ENCODE measurements at regions not wholly inside any gene's neighbourhood (a gene's known extent, or its start where the extent isn't known, plus 50 kb on each side); places are given as distances from the start of the nearest gene placed in this dataset.

DNA sequence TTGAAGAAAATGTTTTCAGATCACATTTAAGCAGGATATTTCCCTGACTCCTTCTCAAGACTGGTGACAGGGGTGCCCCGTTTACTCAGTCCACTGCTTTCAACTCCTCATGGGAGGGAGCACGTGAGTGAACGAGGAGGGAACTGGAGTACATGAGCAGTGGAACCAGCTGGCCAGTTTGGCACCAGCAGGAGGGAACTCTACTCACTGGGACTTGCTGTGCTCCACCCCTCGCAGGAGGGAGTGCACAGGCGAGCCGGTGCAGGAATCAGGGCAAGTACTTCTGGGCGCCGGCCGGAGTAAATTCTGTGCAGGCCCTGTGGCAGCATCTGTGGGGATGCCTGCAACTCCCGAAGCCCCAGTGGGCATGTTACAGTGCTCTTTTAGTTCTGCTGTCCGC, 1941.1 kb upstream of the C9orf72 start:
- H3K27ac ChIP-seq (ENCODE audit: low read depth, low read length) = no peak overlapping the region
- no peaks in the 10 kb centered on the region for H3K36me3 ChIP-seq (ENCODE audit: control insufficient read depth in 3 of 3, insufficient read depth in 3 of 3, low read length in 3 of 3)
- no peaks in the 10 kb centered on the region for H3K9me3 ChIP-seq (ENCODE audit: control insufficient read depth in 3 of 3, low read length in 3 of 3)
- H3K4me3 ChIP-seq (ENCODE audit: low read length in 3 of 3) = no peak overlapping the region
- H3K27me3 ChIP-seq (ENCODE audit: control insufficient read depth in 3 of 3, insufficient read depth in 3 of 3, low read length in 3 of 3) = no peaks in the 10 kb centered on the region
- no peaks in the 10 kb centered on the region for H3K4me1 ChIP-seq (ENCODE audit: control insufficient read depth in 3 of 3, insufficient read depth in 3 of 3, low read length in 3 of 3)
- no peak overlapping the region for H3K9ac ChIP-seq (ENCODE audit: low read depth in 1 of 3, low read length in 3 of 3)

DNA sequence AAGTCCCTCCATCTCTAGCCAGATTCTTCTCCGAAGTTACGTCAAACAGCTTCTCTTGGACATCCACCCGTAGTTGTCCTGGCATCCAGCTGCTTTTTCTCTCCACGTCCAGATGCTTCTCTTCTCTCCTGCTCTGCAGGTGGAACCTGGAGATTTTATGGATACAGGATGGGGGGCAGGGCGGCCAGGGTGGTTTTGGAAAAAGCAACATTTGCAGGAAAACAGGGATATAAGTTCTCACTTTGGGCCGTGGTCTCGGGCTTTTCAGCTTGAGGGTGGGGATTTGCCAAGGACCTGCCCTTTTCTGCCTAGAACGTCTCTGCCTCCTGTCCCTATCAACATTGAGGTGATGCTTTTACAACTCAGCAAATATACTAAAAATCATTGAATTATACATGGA, 1941.6 kb upstream of the C9orf72 start:
- Histone ChIP-seq H3K27me3 (ENCODE audit: control insufficient read depth in 3 of 3, insufficient read depth in 3 of 3, low read length in 3 of 3) (no peaks in the 10 kb centered on the region), H3K27ac (ENCODE audit: low read depth, low read length) (no peak overlapping the region), H3K9me3 (ENCODE audit: control insufficient read depth in 3 of 3, low read length in 3 of 3) (no peaks in the 10 kb centered on the region), H3K36me3 (ENCODE audit: control insufficient read depth in 3 of 3, insufficient read depth in 3 of 3, low read length in 3 of 3) (no peaks in the 10 kb centered on the region), H3K4me3 (ENCODE audit: low read length in 3 of 3) (no peak overlapping the region), H3K9ac (ENCODE audit: low read depth in 1 of 3, low read length in 3 of 3) (no peak overlapping the region), H3K4me1 (ENCODE audit: control insufficient read depth in 3 of 3, insufficient read depth in 3 of 3, low read length in 3 of 3) (no peaks in the 10 kb centered on the region)

DNA sequence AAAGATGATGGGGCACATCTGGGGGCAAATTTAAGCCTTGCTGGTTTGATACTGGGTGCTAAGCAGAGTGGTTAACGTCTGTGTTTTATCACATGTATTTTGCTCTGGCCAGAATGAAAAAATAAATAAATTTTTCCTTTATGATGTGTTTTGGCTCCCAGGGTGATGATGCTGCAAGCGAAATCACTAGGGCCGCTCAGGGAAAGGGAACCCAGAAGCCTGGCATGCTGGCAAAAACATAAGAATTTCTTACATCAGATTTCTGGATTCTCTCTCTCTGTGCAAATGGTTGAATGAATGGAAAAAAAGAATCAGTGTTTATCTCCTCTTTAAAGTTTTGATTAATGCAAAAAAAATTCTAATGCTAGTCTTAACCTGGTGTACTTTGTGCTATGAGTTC, 1975.2 kb upstream of the C9orf72 start:
- no peaks in the 10 kb centered on the region for H3K4me1 ChIP-seq (ENCODE audit: control insufficient read depth in 3 of 3, insufficient read depth in 3 of 3, low read length in 3 of 3)
- no peak overlapping the region for H3K9ac ChIP-seq (ENCODE audit: low read depth in 1 of 3, low read length in 3 of 3)
- no peaks in the 10 kb centered on the region for H3K9me3 ChIP-seq (ENCODE audit: control insufficient read depth in 3 of 3, low read length in 3 of 3)
- H3K4me3 ChIP-seq (ENCODE audit: low read length in 3 of 3) = no peak overlapping the region
- no peaks in the 10 kb centered on the region for H3K36me3 ChIP-seq (ENCODE audit: control insufficient read depth in 3 of 3, insufficient read depth in 3 of 3, low read length in 3 of 3)
- no peak overlapping the region for H3K27ac ChIP-seq (ENCODE audit: low read depth, low read length)
- no peaks in the 10 kb centered on the region for H3K27me3 ChIP-seq (ENCODE audit: control insufficient read depth in 3 of 3, insufficient read depth in 3 of 3, low read length in 3 of 3)

DNA sequence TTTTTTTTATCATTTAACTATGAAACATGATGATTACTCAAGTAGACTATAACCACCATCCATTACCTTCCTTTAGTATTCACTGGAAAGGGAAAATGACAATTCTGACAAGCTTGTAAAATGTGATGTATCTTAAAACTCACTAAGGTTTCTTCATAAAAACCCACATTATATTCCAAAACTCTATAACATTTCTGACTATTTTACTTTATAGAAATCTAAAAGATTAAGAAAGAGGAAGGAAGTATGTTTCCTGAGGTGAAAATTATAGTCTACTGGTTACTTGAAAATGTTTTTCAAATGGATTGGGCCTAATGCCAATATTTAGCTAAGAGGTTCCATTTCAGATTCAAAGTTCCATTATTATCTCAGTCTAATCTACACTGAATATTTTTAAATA, 1982.2 kb upstream of the C9orf72 start:
- no peak overlapping the region for H3K4me3 ChIP-seq (ENCODE audit: low read length in 3 of 3)
- no peaks in the 10 kb centered on the region for H3K36me3 ChIP-seq (ENCODE audit: control insufficient read depth in 3 of 3, insufficient read depth in 3 of 3, low read length in 3 of 3)
- H3K27me3 ChIP-seq (ENCODE audit: control insufficient read depth in 3 of 3, insufficient read depth in 3 of 3, low read length in 3 of 3) = no peaks in the 10 kb centered on the region
- H3K4me1 ChIP-seq (ENCODE audit: control insufficient read depth in 3 of 3, insufficient read depth in 3 of 3, low read length in 3 of 3) = no peaks in the 10 kb centered on the region
- no peak overlapping the region for H3K27ac ChIP-seq (ENCODE audit: low read depth, low read length)
- no peak overlapping the region for H3K9ac ChIP-seq (ENCODE audit: low read depth in 1 of 3, low read length in 3 of 3)
- H3K9me3 ChIP-seq (ENCODE audit: control insufficient read depth in 3 of 3, low read length in 3 of 3) = no peaks in the 10 kb centered on the region

DNA sequence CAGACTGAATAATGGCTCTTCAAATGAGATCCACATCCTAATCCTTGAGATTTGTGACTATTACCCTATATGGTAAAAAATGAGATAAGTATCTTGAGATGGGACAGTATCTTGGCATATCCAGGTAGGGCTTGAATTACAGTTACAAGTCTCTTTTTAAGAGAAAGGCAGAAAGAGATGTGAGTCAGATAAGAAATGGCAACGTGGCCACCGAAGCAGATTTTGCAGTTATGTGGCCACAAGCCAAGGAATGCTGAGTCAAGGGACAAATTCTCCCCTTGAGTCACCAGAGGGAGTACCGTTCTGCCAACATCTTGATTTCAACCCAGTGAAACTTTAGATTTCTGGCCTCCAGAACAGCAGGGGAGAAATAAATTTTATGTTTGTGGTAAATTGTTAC, 1983.0 kb upstream of the C9orf72 start:
- H3K9me3 ChIP-seq (ENCODE audit: control insufficient read depth in 3 of 3, low read length in 3 of 3) = no peaks in the 10 kb centered on the region
- H3K4me1 ChIP-seq (ENCODE audit: control insufficient read depth in 3 of 3, insufficient read depth in 3 of 3, low read length in 3 of 3) = no peaks in the 10 kb centered on the region
- H3K4me3 ChIP-seq (ENCODE audit: low read length in 3 of 3) = no peak overlapping the region
- H3K27ac ChIP-seq (ENCODE audit: low read depth, low read length) = no peak overlapping the region
- no peak overlapping the region for H3K9ac ChIP-seq (ENCODE audit: low read depth in 1 of 3, low read length in 3 of 3)
- no peaks in the 10 kb centered on the region for H3K27me3 ChIP-seq (ENCODE audit: control insufficient read depth in 3 of 3, insufficient read depth in 3 of 3, low read length in 3 of 3)
- no peaks in the 10 kb centered on the region for H3K36me3 ChIP-seq (ENCODE audit: control insufficient read depth in 3 of 3, insufficient read depth in 3 of 3, low read length in 3 of 3)

DNA sequence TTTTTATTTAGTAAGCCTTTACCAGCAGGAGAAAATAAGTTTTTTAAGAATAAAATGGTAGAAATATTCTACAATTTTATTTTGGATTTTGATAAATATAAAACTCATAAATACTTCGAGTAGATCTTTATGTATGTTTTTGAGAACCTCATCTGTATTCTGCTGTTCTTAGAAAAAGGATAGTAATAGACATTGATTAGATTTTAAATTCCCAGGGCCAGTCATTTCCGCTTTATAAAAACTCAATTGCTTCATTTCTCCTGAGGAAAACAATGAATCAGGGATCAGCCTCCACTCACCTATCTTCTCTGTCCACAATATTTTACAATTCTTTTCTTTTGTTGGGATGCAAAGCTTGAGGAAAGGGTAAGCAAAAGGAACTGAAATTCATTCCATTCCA, 1983.5 kb upstream of the C9orf72 start:
- Histone ChIP-seq H3K27me3 (ENCODE audit: control insufficient read depth in 3 of 3, insufficient read depth in 3 of 3, low read length in 3 of 3) (no peaks in the 10 kb centered on the region), H3K4me1 (ENCODE audit: control insufficient read depth in 3 of 3, insufficient read depth in 3 of 3, low read length in 3 of 3) (no peaks in the 10 kb centered on the region), H3K4me3 (ENCODE audit: low read length in 3 of 3) (no peak overlapping the region), H3K36me3 (ENCODE audit: control insufficient read depth in 3 of 3, insufficient read depth in 3 of 3, low read length in 3 of 3) (no peaks in the 10 kb centered on the region), H3K27ac (ENCODE audit: low read depth, low read length) (no peak overlapping the region), H3K9me3 (ENCODE audit: control insufficient read depth in 3 of 3, low read length in 3 of 3) (no peaks in the 10 kb centered on the region), H3K9ac (ENCODE audit: low read depth in 1 of 3, low read length in 3 of 3) (no peak overlapping the region)

DNA sequence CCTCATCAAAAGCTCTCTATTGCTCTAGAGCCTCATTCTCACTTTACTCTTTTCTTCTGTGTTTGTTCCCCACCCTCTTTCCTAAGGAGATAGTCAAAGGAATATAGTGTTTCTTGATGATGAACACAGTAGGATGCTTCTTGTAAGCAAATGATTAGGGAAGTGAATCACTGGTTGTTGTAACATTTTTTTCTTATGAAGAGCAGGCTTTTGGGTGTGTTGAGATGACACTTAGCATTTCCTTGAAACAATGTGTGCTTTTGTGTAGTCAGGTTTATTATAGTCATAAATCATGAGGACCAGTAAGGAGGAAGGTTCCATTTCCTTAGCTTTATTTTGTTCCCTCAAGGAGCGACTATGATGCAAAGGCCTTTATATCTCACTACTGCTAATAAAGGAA, 1991.3 kb upstream of the C9orf72 start:
- H3K27ac ChIP-seq (ENCODE audit: low read depth, low read length) = no peak overlapping the region
- no peaks in the 10 kb centered on the region for H3K4me1 ChIP-seq (ENCODE audit: control insufficient read depth in 3 of 3, insufficient read depth in 3 of 3, low read length in 3 of 3)
- no peak overlapping the region for H3K9ac ChIP-seq (ENCODE audit: low read depth in 1 of 3, low read length in 3 of 3)
- no peaks in the 10 kb centered on the region for H3K9me3 ChIP-seq (ENCODE audit: control insufficient read depth in 3 of 3, low read length in 3 of 3)
- no peaks in the 10 kb centered on the region for H3K27me3 ChIP-seq (ENCODE audit: control insufficient read depth in 3 of 3, insufficient read depth in 3 of 3, low read length in 3 of 3)
- no peak overlapping the region for H3K4me3 ChIP-seq (ENCODE audit: low read length in 3 of 3)
- H3K36me3 ChIP-seq (ENCODE audit: control insufficient read depth in 3 of 3, insufficient read depth in 3 of 3, low read length in 3 of 3) = no peaks in the 10 kb centered on the region

DNA sequence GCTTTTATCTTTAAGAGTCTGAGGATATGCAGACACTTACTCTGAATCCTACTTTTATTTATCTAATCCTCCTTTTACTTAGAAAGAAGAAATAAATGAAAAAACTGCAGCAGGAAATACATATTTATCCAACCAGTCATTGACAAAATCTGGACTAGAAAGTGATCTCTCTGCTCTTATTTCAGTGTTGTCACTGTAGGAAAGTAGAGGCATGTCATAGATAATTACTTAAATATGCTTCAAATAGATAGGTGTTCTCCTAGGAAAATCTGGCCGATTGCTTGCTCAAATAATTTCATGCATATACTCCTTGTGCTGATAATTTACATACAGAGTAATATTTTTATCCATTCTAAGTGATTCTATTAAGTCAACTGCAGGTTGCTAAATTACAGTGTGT, 2001.9 kb upstream of the C9orf72 start:
- Histone ChIP-seq H3K4me3 (ENCODE audit: low read length in 3 of 3) (no peak overlapping the region), H3K27ac (ENCODE audit: low read depth, low read length) (no peak overlapping the region), H3K36me3 (ENCODE audit: control insufficient read depth in 3 of 3, insufficient read depth in 3 of 3, low read length in 3 of 3) (no peaks in the 10 kb centered on the region), H3K4me1 (ENCODE audit: control insufficient read depth in 3 of 3, insufficient read depth in 3 of 3, low read length in 3 of 3) (no peaks in the 10 kb centered on the region), H3K27me3 (ENCODE audit: control insufficient read depth in 3 of 3, insufficient read depth in 3 of 3, low read length in 3 of 3) (no peaks in the 10 kb centered on the region), H3K9ac (ENCODE audit: low read depth in 1 of 3, low read length in 3 of 3) (no peak overlapping the region), H3K9me3 (ENCODE audit: control insufficient read depth in 3 of 3, low read length in 3 of 3) (no peaks in the 10 kb centered on the region)

DNA sequence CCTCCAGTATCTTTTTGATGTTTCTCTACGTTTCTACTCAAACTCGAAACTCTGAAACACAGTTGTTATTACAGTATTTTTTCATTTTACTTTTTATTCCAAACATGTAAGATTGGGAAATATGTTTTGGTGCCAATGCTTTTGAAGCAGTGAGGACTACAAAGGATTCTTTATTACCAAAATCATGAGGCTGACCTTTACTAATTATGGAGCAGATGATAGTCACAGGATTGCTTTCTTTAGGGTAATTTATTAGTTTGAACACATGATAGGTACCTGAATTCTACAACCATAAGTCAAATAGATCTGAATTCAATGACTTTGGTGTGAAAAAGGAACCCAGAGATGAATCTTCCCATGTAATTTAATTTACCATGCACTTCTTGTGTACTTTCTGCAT, 2015.1 kb upstream of the C9orf72 start:
- H3K9ac ChIP-seq (ENCODE audit: low read depth in 1 of 3, low read length in 3 of 3) = no peak overlapping the region
- H3K9me3 ChIP-seq (ENCODE audit: control insufficient read depth in 3 of 3, low read length in 3 of 3) = no peaks in the 10 kb centered on the region
- no peaks in the 10 kb centered on the region for H3K36me3 ChIP-seq (ENCODE audit: control insufficient read depth in 3 of 3, insufficient read depth in 3 of 3, low read length in 3 of 3)
- no peaks in the 10 kb centered on the region for H3K27me3 ChIP-seq (ENCODE audit: control insufficient read depth in 3 of 3, insufficient read depth in 3 of 3, low read length in 3 of 3)
- H3K27ac ChIP-seq (ENCODE audit: low read depth, low read length) = no peak overlapping the region
- no peaks in the 10 kb centered on the region for H3K4me1 ChIP-seq (ENCODE audit: control insufficient read depth in 3 of 3, insufficient read depth in 3 of 3, low read length in 3 of 3)
- H3K4me3 ChIP-seq (ENCODE audit: low read length in 3 of 3) = no peak overlapping the region

DNA sequence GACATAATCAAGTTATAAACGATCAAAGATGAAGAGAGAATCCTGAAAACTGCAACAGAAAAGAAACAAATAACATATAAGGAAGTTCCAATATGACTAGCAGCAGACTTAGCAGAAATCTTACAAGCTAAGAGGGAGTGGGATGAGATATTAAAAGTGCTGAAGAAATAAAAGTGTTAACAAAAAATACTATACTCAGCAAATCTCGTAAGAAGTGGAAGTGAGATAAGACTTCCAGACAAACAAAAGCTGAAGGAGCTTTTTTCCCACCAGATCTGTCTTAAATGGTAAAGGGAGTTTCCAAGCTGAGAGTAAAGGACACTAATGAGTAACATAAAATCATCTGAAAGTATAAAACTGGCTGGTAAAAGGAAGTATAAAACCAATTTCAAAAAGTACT, 2036.0 kb upstream of the C9orf72 start:
- Histone ChIP-seq H3K4me1 (ENCODE audit: control insufficient read depth in 3 of 3, insufficient read depth in 3 of 3, low read length in 3 of 3) (no peaks in the 10 kb centered on the region), H3K4me3 (ENCODE audit: low read length in 3 of 3) (no peak overlapping the region), H3K27me3 (ENCODE audit: control insufficient read depth in 3 of 3, insufficient read depth in 3 of 3, low read length in 3 of 3) (no peaks in the 10 kb centered on the region), H3K9ac (ENCODE audit: low read depth in 1 of 3, low read length in 3 of 3) (no peak overlapping the region), H3K27ac (ENCODE audit: low read depth, low read length) (no peak overlapping the region), H3K9me3 (ENCODE audit: control insufficient read depth in 3 of 3, low read length in 3 of 3) (no peaks in the 10 kb centered on the region), H3K36me3 (ENCODE audit: control insufficient read depth in 3 of 3, insufficient read depth in 3 of 3, low read length in 3 of 3) (no peaks in the 10 kb centered on the region)

DNA sequence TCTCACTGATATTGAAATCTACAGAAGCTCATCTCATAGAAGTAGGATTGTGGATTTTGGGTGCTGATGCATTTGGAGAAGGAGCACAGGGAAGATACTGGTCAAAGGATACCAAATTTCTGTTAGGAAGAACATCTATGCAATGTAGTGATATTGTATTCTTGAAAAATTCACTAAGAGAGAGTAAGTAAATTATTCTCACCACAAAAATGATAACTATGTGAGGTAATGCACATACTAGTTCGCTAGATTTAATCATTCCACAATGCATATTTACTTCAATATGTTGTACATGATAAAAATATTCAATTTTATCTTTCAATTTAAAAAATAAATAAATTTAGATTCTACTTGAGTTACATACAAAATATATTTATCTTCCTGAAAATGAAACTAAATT, 2040.5 kb upstream of the C9orf72 start:
- H3K9me3 ChIP-seq (ENCODE audit: control insufficient read depth in 3 of 3, low read length in 3 of 3) = no peaks in the 10 kb centered on the region
- H3K36me3 ChIP-seq (ENCODE audit: control insufficient read depth in 3 of 3, insufficient read depth in 3 of 3, low read length in 3 of 3) = no peaks in the 10 kb centered on the region
- H3K4me1 ChIP-seq (ENCODE audit: control insufficient read depth in 3 of 3, insufficient read depth in 3 of 3, low read length in 3 of 3) = no peaks in the 10 kb centered on the region
- H3K9ac ChIP-seq (ENCODE audit: low read depth in 1 of 3, low read length in 3 of 3) = no peak overlapping the region
- no peaks in the 10 kb centered on the region for H3K27me3 ChIP-seq (ENCODE audit: control insufficient read depth in 3 of 3, insufficient read depth in 3 of 3, low read length in 3 of 3)
- H3K27ac ChIP-seq (ENCODE audit: low read depth, low read length) = no peak overlapping the region
- H3K4me3 ChIP-seq (ENCODE audit: low read length in 3 of 3) = no peak overlapping the region

All from skeletal muscle tissue (tissue), 3 donors.